Stromal cell of bone marrow (primary cell): ENCODE measurements at regions not wholly inside any gene's neighbourhood (a gene's known extent, or its start where the extent isn't known, plus 50 kb on each side); places are given as distances from the start of the nearest gene placed in this dataset.
"Not testable (repeated sequence)": the region's sequence is repeated elsewhere in the genome, so short reads cannot be mapped to it uniquely, and the experiment has no call there.

Experiments used
- DNase-seq: peaks from one replicate; pipeline ENCODE4 v3.0.0-alpha.2; 2012; ENCODE audit warnings: low read depth

GRCh38 chr1:224061436-224061835, 52.5 kb upstream of the FBXO28 start:
- DNase-seq: no peak

DNA sequence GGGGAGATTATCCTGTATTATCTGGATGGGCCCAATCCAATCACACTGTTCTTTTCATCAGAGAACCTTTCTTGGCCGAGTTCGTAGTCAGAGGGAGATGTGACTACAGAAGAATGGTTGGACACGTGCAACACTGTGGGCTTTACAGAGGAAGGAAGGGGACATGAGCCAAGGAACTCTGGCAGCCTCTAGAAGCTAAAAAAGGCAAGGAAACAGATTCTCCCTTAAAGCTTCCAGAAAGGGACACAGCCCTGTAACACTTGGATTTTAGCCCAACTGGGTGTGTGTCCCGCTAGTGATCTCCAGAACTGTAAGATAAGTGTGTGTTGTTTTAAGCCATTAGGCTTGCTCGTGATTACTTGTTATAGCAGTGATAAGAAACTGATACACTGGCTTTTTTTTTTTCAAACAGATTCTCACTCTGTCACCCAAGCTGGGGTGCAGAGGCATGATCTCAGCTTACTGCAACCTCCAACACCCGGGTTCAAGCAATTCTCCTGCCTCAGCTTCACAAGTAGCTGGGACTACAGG, 53.9 kb upstream of the FBXO28 start:
- no peak for DNase-seq

DNA sequence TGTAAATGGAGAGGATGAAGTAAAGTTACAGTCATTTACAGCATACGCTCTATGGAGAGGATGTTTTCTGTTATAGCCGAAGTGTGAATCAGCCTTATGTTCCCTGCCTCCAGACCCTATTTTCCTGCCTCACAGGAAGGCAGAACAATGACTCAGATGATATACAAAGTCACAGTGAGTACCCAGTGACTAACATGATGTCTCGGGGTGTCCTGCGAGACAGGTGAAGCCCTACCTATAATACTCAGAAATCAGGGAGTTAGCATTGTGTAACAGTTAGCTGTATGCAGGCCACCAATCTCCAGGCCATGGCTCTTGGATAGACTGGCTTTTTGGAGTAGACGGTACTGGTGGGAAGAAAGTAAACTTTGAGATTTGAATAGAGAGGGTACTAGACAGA, 55.6 kb upstream of the FBXO28 start:
- DNase-seq: no peak

DNA sequence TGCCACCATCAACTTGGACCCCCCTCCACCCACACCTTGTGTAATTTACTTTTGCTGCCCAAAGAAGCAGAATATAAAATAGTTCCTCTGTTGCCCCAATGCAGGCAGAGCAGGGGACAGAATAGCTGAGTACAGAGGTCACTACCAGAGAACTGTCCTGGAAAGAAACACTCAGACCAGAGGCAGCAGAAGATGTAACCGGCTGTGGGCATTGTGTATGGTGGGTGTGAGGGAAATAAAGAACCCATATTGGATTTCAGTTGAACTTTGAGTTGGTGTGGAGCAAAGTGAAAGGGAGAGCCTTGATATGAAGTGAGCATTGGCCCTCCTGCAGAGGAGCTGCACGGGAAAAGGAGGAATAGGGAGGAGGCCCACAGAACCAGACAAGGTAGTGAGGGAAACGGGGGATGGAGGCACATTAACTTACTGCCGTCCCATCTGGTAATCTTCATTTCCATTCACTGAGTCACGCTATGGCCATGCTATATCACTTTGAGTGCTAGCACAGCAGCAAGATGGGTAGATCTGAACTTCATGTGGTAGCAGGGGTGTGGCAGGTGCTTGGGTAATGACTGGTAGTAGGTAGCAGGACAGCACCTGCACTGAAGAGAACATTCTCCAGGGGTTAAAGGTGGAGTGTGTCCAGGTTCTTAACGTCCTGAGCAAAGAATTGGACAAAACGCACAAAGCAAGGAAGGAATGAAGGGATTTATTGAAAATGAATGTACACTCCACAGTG, 56.3 kb upstream of the FBXO28 start:
- DNase-seq: no peak

GRCh38 chr1:224054611-224055010, 59.3 kb upstream of the FBXO28 start:
- DNase-seq: peak; percentile 23

DNA sequence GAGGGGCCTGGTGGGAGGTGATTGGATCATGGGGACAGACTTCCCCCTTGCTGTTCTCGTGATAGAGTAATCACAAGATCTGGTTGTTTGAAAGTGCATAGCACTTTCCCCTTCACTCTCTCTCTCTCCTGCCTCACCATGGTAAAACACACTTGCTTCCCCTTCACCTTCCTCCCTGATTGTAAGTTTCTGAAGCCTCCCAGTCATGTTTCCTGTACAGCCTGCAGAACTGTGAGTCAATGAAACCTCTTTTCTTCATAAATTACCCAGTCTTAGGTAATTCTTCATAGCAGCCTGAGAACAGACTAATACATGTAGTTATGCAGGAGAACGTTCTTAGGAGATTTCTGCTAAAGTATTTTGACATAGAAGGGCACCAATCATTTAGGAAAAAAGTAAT, 59.9 kb upstream of the FBXO28 start:
- DNase-seq: no peak

- no peak for DNase-seq
Measured at GRCh38 chr1:224053456-224053855, 60.5 kb upstream of the FBXO28 start.

GRCh38 chr1:224052772-224053171, 61.1 kb upstream of the FBXO28 start:
- no peak for DNase-seq

DNA sequence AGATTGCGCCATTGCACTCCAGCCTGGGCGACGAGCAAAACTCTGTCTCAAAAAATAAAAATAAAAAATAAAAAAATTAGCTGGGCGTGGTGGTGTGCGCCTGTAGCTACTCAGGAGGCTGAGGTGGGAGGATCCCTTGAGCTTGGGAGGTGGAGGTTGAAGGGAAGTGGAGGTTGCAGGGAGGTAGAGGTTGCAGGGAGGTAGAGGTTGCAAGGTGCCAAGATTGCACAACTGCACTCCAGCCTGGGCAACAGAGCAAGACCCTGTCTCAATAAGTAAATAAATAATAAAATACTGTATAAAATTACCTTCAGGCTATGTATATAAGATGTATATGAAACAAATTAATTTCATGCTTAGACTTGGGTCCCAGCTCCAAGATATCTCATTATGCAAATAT, 62.1 kb upstream of the FBXO28 start:
- DNase-seq: not testable (repeated sequence)

GRCh38 chr1:224051086-224051406, 62.9 kb upstream of the FBXO28 start:
- DNase-seq: no peak

GRCh38 chr1:224047538-224047937, 66.4 kb upstream of the FBXO28 start:
- no peak for DNase-seq

- DNase-seq: no peak
Measured at GRCh38 chr1:224045556-224045955, 68.4 kb upstream of the FBXO28 start.

GRCh38 chr1:224044420-224044819, 69.5 kb upstream of the FBXO28 start:
- no peak for DNase-seq

DNA sequence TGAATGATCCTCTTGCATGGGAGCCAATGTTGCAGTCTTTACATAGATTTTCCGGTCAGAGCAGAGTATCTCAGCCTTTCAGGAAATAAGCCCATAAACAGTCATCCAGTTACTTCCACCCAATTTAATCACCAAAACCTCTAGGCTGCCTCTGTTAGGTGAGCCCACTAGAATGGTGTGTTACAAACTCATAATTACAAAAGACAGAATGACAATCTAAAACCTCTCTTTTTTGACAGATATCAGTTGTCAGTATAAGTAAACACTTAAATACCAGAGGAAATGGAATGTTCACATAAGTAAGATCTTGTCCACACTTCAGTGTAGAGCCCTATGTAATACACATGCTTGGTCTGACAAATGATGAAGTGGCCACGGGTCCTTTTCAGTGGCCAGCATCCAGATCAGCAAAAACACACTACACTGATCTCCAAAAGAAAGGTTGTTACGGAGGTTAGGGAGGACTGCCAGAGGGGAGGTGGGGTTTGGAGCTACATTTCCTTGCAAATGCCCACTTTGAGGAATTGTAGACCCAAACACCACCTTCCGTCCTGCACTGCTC, 71.3 kb upstream of the FBXO28 start:
- no peak for DNase-seq

GRCh38 chr1:224041032-224041431, 72.9 kb upstream of the FBXO28 start:
- DNase-seq: no peak

DNA sequence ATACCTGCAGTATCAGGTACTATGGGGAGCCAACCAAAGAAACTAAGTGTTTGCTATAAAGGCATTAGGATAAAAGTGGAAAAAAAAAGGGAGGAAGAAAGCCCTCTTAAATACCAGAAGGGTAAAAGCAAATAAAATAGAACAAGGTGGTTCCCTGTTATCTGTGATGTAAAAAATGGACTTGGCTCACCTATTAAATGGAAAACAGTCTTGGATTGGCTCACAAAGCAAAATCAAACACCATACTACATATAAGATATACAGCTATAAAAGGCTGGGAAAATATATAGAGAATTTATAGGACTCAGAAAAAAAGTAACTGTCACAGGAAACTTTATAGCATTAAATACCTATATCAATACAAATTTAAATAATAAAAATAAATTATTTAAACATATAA, 73.5 kb upstream of the FBXO28 start:
- DNase-seq: not testable (repeated sequence)

GRCh38 chr1:224040006-224040405, 73.9 kb upstream of the FBXO28 start:
- DNase-seq: not testable (repeated sequence)

DNA sequence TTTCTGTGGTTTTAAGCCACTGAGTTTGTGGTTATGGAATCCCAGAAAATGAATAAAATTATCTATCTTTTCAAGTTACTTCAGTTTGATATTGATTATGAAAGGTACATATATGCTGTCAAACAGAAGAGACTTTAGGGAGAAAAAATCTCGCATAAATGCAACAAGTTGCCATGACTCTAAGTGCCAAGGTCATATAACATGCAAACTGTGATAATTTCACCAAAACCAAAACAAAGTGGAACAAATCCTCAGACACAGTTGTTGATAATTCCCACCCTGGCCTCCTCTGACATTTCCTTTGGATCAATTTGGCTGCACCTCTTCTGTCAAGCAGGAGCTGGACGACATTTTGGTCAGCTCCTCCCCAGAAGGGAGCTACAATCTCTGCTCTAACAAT, 75.1 kb upstream of the FBXO28 start:
- DNase-seq: not testable (repeated sequence)

- not testable (repeated sequence) for DNase-seq
Measured at GRCh38 chr1:224037362-224037761, 76.5 kb upstream of the FBXO28 start.

GRCh38 chr1:224032608-224033276, 81.2 kb upstream of the FBXO28 start:
- DNase-seq: not testable (repeated sequence)

- not testable (repeated sequence) for DNase-seq
Measured at GRCh38 chr1:224031986-224032385, 81.9 kb upstream of the FBXO28 start.

- not testable (repeated sequence) for DNase-seq
Measured at GRCh38 chr1:224030257-224030656, 83.7 kb upstream of the FBXO28 start.
